Lung (tissue), 11 donors: ENCODE measurements at regions not wholly inside any gene's neighbourhood (a gene's known extent, or its start where the extent isn't known, plus 50 kb on each side); places are given as distances from the start of the nearest gene placed in this dataset.

Experiments used
- ATAC-seq: fragments of 200-7000 bp; cut with Tn5 transposase; one replicate; pipeline ENCODE4 v1.9.1; 2020; ENCODE audit warnings: moderate number of reproducible peaks; ENCODE audit not compliant: insufficient read depth, low FRiP score
- DNase-seq, 3 donors: peaks; one replicate each; pipeline ENCODE4 v3.0.0-alpha.2; 2013 to 2017
- H3K27ac ChIP-seq, 2 donors: one replicate each; pipeline ENCODE4 v1.5.1; 2013; ENCODE audit warnings: mild to moderate bottlenecking in 2 of 2, moderate library complexity in 2 of 2, control low read depth in 1 of 2, inconsistent platforms in 1 of 2, low read depth in 1 of 2, low read length in 1 of 2
- H3K27me3 ChIP-seq, 3 donors: one replicate each; pipeline ENCODE4 v1.5.1; 2013; ENCODE audit warnings: low read length in 2 of 3; ENCODE audit not compliant: control insufficient read depth in 3 of 3, insufficient read depth in 3 of 3
- H3K36me3 ChIP-seq, 4 donors: one replicate each; pipeline ENCODE4 v1.5.1; 2013; ENCODE audit warnings: low read length in 4 of 4, mild to moderate bottlenecking in 1 of 4, moderate library complexity in 1 of 4; ENCODE audit not compliant: control insufficient read depth in 4 of 4, insufficient read depth in 4 of 4
- H3K4me1 ChIP-seq, 5 donors: one replicate each; pipeline ENCODE4 v1.5.1; 2013; ENCODE audit warnings: low read length in 5 of 5, mild to moderate bottlenecking in 2 of 5, moderate library complexity in 1 of 5; ENCODE audit not compliant: control insufficient read depth in 5 of 5, insufficient read depth in 5 of 5
- H3K4me3 ChIP-seq: one replicate; pipeline ENCODE4 v1.5.1; 2013; ENCODE audit warnings: mild to moderate bottlenecking, control low read depth, moderate library complexity
- H3K9ac ChIP-seq, 2 donors: one replicate each; pipeline ENCODE4 v1.5.1; 2013; ENCODE audit warnings: low read length in 2 of 2, control low read depth in 1 of 2; ENCODE audit not compliant: insufficient read depth in 1 of 2
- H3K9me3 ChIP-seq, 4 donors: one replicate each; pipeline ENCODE4 v1.5.1; 2013; ENCODE audit warnings: low read length in 3 of 4, mild to moderate bottlenecking in 1 of 4, moderate library complexity in 1 of 4; ENCODE audit not compliant: control insufficient read depth in 4 of 4, insufficient read depth in 3 of 4
- WGBS, 2 donors: extraction: QIAGEN DNeasy Blood & Tissue Kit; methylation state at CpG; one replicate each; pipeline ENCODE4 v1.1.7; 2013; 5-methylcytosine and 5-hydroxymethylcytosine counted together
- TF ChIP-seq, protein P1 (sequence below): IDR thresholded peaks from 2 replicates; pipeline ENCODE4 v1.5.1; 2012; ENCODE audit warnings: mild to moderate bottlenecking; ENCODE audit errors: control extremely low read depth, extremely low read depth
- donor health status: control.
- donor health status: control.
- donor health status: Bipolar disorder and iron deficiency.
- donor health status: healthy.
- donor health status: DM: yes; HTN: yes; CAD: no.

DNA sequence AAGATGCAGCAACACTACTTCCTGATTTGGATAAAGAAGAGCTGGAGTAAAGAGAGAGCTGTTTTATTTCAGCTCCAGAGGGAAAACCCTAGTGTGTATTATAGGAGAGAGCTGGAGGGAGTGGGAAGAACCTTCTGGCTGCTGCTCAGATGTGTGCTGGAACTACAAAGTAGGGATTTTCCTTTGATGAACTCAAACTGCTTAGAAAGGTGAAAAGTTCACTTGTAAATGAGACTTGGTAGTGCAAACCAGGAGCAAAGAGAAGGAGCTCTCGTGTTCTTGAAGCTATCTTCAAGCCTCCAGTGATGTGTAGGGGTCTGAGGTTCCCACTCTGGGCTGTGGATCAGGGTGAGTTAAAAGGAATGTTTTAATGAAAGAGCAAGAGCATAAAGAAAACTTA is 110.4 kb downstream of the EDEM1 start:
- no peak overlapping the region for H3K9ac ChIP-seq
- peaks cover 0 to 3% (median 0%) of the 10 kb centered on the region in 3 donors for H3K27me3 ChIP-seq
- no peaks in the 10 kb centered on the region for H3K9me3 ChIP-seq
- ATAC-seq (no peak), DNase-seq (no peak)
- TF ChIP-seq, protein P1, sequence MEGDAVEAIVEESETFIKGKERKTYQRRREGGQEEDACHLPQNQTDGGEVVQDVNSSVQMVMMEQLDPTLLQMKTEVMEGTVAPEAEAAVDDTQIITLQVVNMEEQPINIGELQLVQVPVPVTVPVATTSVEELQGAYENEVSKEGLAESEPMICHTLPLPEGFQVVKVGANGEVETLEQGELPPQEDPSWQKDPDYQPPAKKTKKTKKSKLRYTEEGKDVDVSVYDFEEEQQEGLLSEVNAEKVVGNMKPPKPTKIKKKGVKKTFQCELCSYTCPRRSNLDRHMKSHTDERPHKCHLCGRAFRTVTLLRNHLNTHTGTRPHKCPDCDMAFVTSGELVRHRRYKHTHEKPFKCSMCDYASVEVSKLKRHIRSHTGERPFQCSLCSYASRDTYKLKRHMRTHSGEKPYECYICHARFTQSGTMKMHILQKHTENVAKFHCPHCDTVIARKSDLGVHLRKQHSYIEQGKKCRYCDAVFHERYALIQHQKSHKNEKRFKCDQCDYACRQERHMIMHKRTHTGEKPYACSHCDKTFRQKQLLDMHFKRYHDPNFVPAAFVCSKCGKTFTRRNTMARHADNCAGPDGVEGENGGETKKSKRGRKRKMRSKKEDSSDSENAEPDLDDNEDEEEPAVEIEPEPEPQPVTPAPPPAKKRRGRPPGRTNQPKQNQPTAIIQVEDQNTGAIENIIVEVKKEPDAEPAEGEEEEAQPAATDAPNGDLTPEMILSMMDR = no peak
- 25 to 36% methylated on average over 1 of the region's 1 CpG for WGBS, 2 donors
- no peaks in the 10 kb centered on the region for H3K36me3 ChIP-seq
- peaks cover 0 to 2% (median 0%) of the 10 kb centered on the region in 5 donors for H3K4me1 ChIP-seq
- H3K27ac ChIP-seq = no peak overlapping the region
- no peak overlapping the region for H3K4me3 ChIP-seq

DNA sequence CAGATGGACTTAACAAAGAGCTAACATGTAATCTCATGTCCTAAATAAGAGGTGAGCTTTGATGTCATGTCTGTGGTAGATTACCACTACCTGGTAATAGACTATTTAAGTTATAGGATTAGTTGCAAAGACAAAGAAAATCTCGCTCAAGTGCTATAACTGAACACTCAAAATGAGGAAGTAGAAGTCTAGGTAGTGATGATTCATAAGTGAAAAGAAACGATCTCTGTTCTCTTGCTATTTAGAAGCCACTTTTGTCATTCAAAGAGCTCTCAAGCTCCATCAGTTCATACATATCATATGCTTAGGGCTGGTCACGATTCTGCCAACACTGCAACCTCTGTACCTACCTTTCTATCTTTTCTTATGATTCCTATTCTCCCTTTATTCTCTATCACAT is 110.9 kb downstream of the EDEM1 start:
- Histone ChIP-seq H3K9ac (no peak overlapping the region), H3K4me3 (no peak overlapping the region), H3K27ac (no peak overlapping the region), H3K4me1 (peaks cover 0 to 2% (median 0%) of the 10 kb centered on the region in 5 donors), H3K9me3 (no peaks in the 10 kb centered on the region), H3K36me3 (no peaks in the 10 kb centered on the region), H3K27me3 (peaks cover 0 to 3% (median 0%) of the 10 kb centered on the region in 3 donors)
- WGBS, 2 donors = 29 to 41% methylated on average over 3 of the region's 3 CpGs
- no peak for ATAC-seq
- TF ChIP-seq, protein P1 = no peak
- no peak for DNase-seq

DNA sequence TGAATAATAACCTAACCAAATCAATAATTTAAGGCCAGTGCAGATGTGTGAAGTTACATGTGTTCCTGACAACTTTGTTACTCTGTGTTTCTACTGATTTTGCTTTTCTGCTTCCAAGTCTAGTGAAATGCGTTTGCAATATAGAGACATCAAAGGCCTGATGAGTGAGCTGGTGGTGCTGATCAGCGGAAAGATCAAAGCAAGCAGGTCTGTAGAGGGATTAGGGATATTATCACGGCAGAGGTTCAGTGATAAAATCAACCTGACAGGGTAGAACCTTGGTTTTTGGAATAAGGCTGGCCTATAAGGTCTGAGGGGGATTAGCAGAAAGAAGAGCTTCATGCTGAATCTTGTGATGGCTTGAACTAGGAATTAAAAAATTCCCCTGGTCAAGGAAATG is 111.7 kb downstream of the EDEM1 start:
- DNase-seq (no peak), ATAC-seq (no peak)
- H3K4me1 ChIP-seq = peaks cover 0 to 2% (median 0%) of the 10 kb centered on the region in 5 donors
- 67 to 75% methylated on average over 3 of the region's 3 CpGs for WGBS, 2 donors
- H3K27ac ChIP-seq = no peak overlapping the region
- TF ChIP-seq, protein P1 = no peak
- H3K9me3 ChIP-seq = no peaks in the 10 kb centered on the region
- H3K9ac ChIP-seq = no peak overlapping the region
- no peak overlapping the region for H3K4me3 ChIP-seq
- no peaks in the 10 kb centered on the region for H3K36me3 ChIP-seq
- H3K27me3 ChIP-seq = peaks cover 0 to 3% (median 0%) of the 10 kb centered on the region in 3 donors

GRCh38 chr3:5300638-5301037 is 113.1 kb downstream of the EDEM1 start:
- TF ChIP-seq, protein P1 = no peak
- 95 to 99% methylated on average over 4 of the region's 4 CpGs for WGBS, 2 donors
- H3K4me3 ChIP-seq = no peak overlapping the region
- no peak overlapping the region for H3K27ac ChIP-seq
- no peak for ATAC-seq
- H3K9me3 ChIP-seq = no peaks in the 10 kb centered on the region
- no peaks in the 10 kb centered on the region for H3K36me3 ChIP-seq
- no peak for DNase-seq
- H3K27me3 ChIP-seq = peaks cover 0 to 3% (median 0%) of the 10 kb centered on the region in 3 donors
- H3K9ac ChIP-seq = no peak overlapping the region
- peaks cover 0 to 2% (median 0%) of the 10 kb centered on the region in 5 donors for H3K4me1 ChIP-seq
